HCT116 (cell line): ENCODE measurements at regions not wholly inside any gene's neighbourhood (a gene's known extent, or its start where the extent isn't known, plus 50 kb on each side); places are given as distances from the start of the nearest gene placed in this dataset.

ENCODE experiments used
- ATAC-seq: fragments of 200-7000 bp; cut with Tn5 transposase; 2 replicates; pipeline ENCODE4 v1.9.1; 2020; ENCODE audit warnings: mild to moderate bottlenecking, moderate library complexity
- BruUV-seq: library from RNA; stranded (reverse); fragments of 400-500 nt; replicated peaks from 2 replicates; lab custom pipeline; 2021; lab: Mats Ljungman, UMichigan
- CTCF ChIA-PET: fragments of 300-600 bp; sonication (Branson Sonifier 250); formaldehyde crosslinking; loops from one replicate; lab custom pipeline; 2021; ENCODE audit warnings: antibody characterized with exemption; lab: Charles Lee
- POLR2A ChIA-PET: fragments of 300-600, 350-600 bp; sonication (Branson Sonifier 250); formaldehyde crosslinking; loops from one replicate; lab custom pipeline; 2021; ENCODE audit warnings: antibody characterized with exemption; lab: Charles Lee
- RAD21 ChIA-PET, 2 experiments: fragments of 300-600 bp; sonication (Branson Sonifier 250); formaldehyde crosslinking; loops; one replicate each; lab custom pipeline; 2023; ENCODE audit warnings: low total read pairs in 2 of 2; ENCODE audit not compliant: uncharacterized antibody in 2 of 2, unreplicated experiment in 2 of 2, low non-redundant PET in 1 of 2; lab: Charles Lee
- DNase-seq: peaks from one replicate; pipeline ENCODE4 v3.0.0-alpha.2; 2010; ENCODE audit warnings: low read depth, low spot score
- H2AFZ ChIP-seq: fragments of 200-600 bp; shearing (Covaris generic), sonication (generic); 2 replicates; pipeline ENCODE4 v1.6.1; 2017; ENCODE audit warnings: low read depth, mixed run types, mixed read lengths, antibody characterized with exemption, low read length; ENCODE audit not compliant: poor library complexity, severe bottlenecking
- H3K27ac ChIP-seq: 2 replicates; pipeline ENCODE4 v1.5.1; 2012; ENCODE audit warnings: low read depth, low read length
- H3K27me3 ChIP-seq: fragments of 200-600 bp; sonication (generic); 2 replicates; pipeline ENCODE4 v1.6.1; 2016; ENCODE audit warnings: mixed run types, low read length, mixed read lengths; ENCODE audit not compliant: insufficient read depth
- H3K36me3 ChIP-seq, 2 experiments: fragments of 200-500 bp in 1 of 2; fragments of 200-600 bp in 1 of 2; sonication (Bioruptor generic) in 1 of 2; sonication (generic) in 1 of 2; 2 replicates each; pipeline versions ENCODE4 v1.5.1 to v1.6.1; 2014 to 2016; ENCODE audit warnings: low read length in 2 of 2, inconsistent platforms in 1 of 2, mixed read lengths in 1 of 2, mixed run types in 1 of 2; ENCODE audit not compliant: insufficient read depth in 2 of 2, control insufficient read depth in 1 of 2
- H3K4me1 ChIP-seq, 2 experiments: fragments of 200-600 bp in 1 of 2; sonication (generic) in 1 of 2; 2 replicates each; pipeline versions ENCODE4 v1.5.1 to v1.6.1; 2012 to 2017; ENCODE audit warnings: low read length in 2 of 2, inconsistent platforms in 1 of 2, mild to moderate bottlenecking in 1 of 2, mixed read lengths in 1 of 2, mixed run types in 1 of 2, moderate library complexity in 1 of 2; ENCODE audit not compliant: insufficient read depth in 2 of 2, control insufficient read depth in 1 of 2
- H3K4me2 ChIP-seq: fragments of 200-600 bp; sonication (generic); 2 replicates; pipeline ENCODE4 v1.6.1; 2017; ENCODE audit warnings: mixed run types, low read length, mixed read lengths
- H3K4me3 ChIP-seq, 2 experiments: fragments of 200-600 bp in 1 of 2; sonication (generic) in 1 of 2; replicated peaks in 1 of 2; 2 replicates each; pipeline ENCODE4 v1.5.1; 2011 to 2016; ENCODE audit warnings: low read length in 2 of 2, control low read depth in 1 of 2, low read depth in 1 of 2, mild to moderate bottlenecking in 1 of 2, mixed read lengths in 1 of 2, mixed run types in 1 of 2
- H3K79me2 ChIP-seq: fragments of 200-600 bp; sonication (generic); 2 replicates; pipeline ENCODE4 v1.6.1; 2017; ENCODE audit warnings: mild to moderate bottlenecking, mixed run types, low read length, moderate library complexity, mixed read lengths; ENCODE audit not compliant: insufficient read depth
- H3K9ac ChIP-seq: fragments of 200-600 bp; sonication (generic); 2 replicates; pipeline ENCODE4 v1.6.1; 2016; ENCODE audit warnings: low read length, mixed read lengths
- H3K9me2 ChIP-seq: fragments of 200-600 bp; sonication (generic), shearing (Covaris generic); 2 replicates; pipeline ENCODE4 v1.6.1; 2017; ENCODE audit warnings: mixed run types, mild to moderate bottlenecking, moderate library complexity; ENCODE audit not compliant: insufficient read depth
- H3K9me3 ChIP-seq, 2 experiments: fragments of 200-500 bp in 1 of 2; fragments of 200-600 bp in 1 of 2; sonication (Bioruptor generic) in 1 of 2; sonication (generic) in 1 of 2; 2 replicates each; pipeline ENCODE4 v1.6.1; 2014 to 2017; ENCODE audit warnings: low read length in 2 of 2, mixed read lengths in 2 of 2, inconsistent platforms in 1 of 2, low read depth in 1 of 2, mild to moderate bottlenecking in 1 of 2, mixed run types in 1 of 2, moderate library complexity in 1 of 2; ENCODE audit not compliant: control insufficient read depth in 1 of 2, insufficient read depth in 1 of 2
- H4K20me1 ChIP-seq: fragments of 200-600 bp; sonication (generic), shearing (Covaris generic); 2 replicates; pipeline ENCODE4 v1.6.1; 2017; ENCODE audit warnings: mixed run types, mild to moderate bottlenecking, moderate library complexity; ENCODE audit not compliant: insufficient read depth
- POLR2A ChIP-seq: IDR thresholded peaks from 2 replicates; pipeline ENCODE4 v1.7.0; 2011; ENCODE audit warnings: borderline replicate concordance; ENCODE audit not compliant: insufficient read depth, insufficient read length; ENCODE audit errors: extremely low read depth
- SP1 ChIP-seq: IDR thresholded peaks from 2 replicates; pipeline ENCODE4 v1.6.1; 2012; ENCODE audit warnings: low read depth
- TCF7L2 ChIP-seq: IDR thresholded peaks from 2 replicates; pipeline ENCODE4 v1.7.0; 2011; ENCODE audit warnings: borderline replicate concordance, inconsistent platforms; ENCODE audit not compliant: insufficient read depth, insufficient read length; ENCODE audit errors: extremely low read depth
- intact Hi-C: fragments of 100-400 bp; cut with micrococcal nuclease; formaldehyde crosslinking; loops from 2 replicates; pipeline ENCODE4 v1.10.0; 2022
- TF ChIP-seq, protein P1 (sequence below): IDR thresholded peaks from 2 replicates; pipeline ENCODE4 v1.6.1; 2012
- TF ChIP-seq, protein P2 (sequence below), 3 experiments: fragments of 200-600 bp in 1 of 3; sonication (generic) in 1 of 3; IDR thresholded peaks in 2 of 3; conservative IDR thresholded peaks in 1 of 3; 2 replicates each; pipeline ENCODE4 v1.5.1; 2012 to 2017; ENCODE audit warnings: low read depth in 2 of 3, low read length in 2 of 3, antibody characterized with exemption in 1 of 3, borderline replicate concordance in 1 of 3, control low read depth in 1 of 3, mild to moderate bottlenecking in 1 of 3, mixed read lengths in 1 of 3, mixed run types in 1 of 3, moderate library complexity in 1 of 3; ENCODE audit not compliant: insufficient read depth in 1 of 3
- TF ChIP-seq, protein P3 (sequence below): IDR thresholded peaks from 2 replicates; pipeline ENCODE4 v1.6.1; 2012; ENCODE audit warnings: low read depth
- TF ChIP-seq, protein P4 (sequence below): IDR thresholded peaks from 2 replicates; pipeline ENCODE4 v1.6.1; 2011; ENCODE audit warnings: mild to moderate bottlenecking, low read length, moderate library complexity; ENCODE audit not compliant: insufficient replicate concordance; ENCODE audit errors: extremely low read depth

DNA sequence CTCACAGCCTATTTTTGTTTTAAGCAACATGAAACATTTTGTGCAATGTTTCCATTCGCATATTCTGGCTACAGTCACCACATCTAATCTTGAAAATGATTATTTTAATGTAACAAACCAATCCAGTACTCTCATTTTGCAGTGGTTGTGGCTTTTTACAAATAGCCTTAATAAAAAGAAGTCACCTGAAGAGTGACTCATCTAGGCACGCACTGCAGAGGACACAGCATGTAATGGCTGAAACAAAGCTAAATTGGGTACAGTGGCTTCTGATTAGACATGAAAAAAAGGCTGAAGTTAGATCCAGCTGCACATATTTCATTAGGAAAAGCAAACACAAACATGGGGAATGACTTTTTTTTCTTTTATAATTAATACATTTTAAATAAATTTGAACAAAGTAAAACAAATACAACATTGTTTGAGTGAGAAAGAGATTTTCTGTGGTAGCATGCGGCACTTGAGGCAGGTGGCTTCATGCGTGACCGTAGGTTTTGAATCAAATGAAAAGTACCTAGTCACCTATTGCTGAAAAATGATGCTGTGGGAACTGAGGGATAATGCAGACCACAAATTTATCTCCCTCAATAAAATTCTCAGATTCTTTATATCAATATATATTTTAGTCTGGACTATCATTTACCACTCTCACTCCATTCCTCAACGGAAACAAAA is 240.8 kb upstream of the DDX53 start:
- ChIA-PET CTCF (interaction anchor here (2.9 kb wide), 1 partner anchor 11 kb away, joined by 15 read pairs; no protein-coding TSS in a partner anchor), POLR2A (no interaction called here), RAD21 (interaction anchor here in 1 of 2 experiments (0.7 kb wide), 1 partner anchor 349 kb away, joined by 5 read pairs; no protein-coding TSS in a partner anchor)
- no peak overlapping the region for H3K9ac ChIP-seq
- DNase-seq (no peak), ATAC-seq (no peak)
- TF ChIP-seq, protein P1, sequence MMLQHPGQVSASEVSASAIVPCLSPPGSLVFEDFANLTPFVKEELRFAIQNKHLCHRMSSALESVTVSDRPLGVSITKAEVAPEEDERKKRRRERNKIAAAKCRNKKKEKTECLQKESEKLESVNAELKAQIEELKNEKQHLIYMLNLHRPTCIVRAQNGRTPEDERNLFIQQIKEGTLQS, result no peak
- no peak for TF ChIP-seq TCF7L2
- TF ChIP-seq, protein P2, sequence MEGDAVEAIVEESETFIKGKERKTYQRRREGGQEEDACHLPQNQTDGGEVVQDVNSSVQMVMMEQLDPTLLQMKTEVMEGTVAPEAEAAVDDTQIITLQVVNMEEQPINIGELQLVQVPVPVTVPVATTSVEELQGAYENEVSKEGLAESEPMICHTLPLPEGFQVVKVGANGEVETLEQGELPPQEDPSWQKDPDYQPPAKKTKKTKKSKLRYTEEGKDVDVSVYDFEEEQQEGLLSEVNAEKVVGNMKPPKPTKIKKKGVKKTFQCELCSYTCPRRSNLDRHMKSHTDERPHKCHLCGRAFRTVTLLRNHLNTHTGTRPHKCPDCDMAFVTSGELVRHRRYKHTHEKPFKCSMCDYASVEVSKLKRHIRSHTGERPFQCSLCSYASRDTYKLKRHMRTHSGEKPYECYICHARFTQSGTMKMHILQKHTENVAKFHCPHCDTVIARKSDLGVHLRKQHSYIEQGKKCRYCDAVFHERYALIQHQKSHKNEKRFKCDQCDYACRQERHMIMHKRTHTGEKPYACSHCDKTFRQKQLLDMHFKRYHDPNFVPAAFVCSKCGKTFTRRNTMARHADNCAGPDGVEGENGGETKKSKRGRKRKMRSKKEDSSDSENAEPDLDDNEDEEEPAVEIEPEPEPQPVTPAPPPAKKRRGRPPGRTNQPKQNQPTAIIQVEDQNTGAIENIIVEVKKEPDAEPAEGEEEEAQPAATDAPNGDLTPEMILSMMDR (IDR thresholded peaks at IDR 0.05 in 2 of 3, conservative IDR thresholded peaks at IDR 0.05 in 1 of 3; ENCODE audit: borderline replicate concordance in 1 of 3, insufficient read depth in 1 of 3, low read depth in 2 of 3, low read length in 2 of 3), result no peak
- TF ChIP-seq, protein P3, sequence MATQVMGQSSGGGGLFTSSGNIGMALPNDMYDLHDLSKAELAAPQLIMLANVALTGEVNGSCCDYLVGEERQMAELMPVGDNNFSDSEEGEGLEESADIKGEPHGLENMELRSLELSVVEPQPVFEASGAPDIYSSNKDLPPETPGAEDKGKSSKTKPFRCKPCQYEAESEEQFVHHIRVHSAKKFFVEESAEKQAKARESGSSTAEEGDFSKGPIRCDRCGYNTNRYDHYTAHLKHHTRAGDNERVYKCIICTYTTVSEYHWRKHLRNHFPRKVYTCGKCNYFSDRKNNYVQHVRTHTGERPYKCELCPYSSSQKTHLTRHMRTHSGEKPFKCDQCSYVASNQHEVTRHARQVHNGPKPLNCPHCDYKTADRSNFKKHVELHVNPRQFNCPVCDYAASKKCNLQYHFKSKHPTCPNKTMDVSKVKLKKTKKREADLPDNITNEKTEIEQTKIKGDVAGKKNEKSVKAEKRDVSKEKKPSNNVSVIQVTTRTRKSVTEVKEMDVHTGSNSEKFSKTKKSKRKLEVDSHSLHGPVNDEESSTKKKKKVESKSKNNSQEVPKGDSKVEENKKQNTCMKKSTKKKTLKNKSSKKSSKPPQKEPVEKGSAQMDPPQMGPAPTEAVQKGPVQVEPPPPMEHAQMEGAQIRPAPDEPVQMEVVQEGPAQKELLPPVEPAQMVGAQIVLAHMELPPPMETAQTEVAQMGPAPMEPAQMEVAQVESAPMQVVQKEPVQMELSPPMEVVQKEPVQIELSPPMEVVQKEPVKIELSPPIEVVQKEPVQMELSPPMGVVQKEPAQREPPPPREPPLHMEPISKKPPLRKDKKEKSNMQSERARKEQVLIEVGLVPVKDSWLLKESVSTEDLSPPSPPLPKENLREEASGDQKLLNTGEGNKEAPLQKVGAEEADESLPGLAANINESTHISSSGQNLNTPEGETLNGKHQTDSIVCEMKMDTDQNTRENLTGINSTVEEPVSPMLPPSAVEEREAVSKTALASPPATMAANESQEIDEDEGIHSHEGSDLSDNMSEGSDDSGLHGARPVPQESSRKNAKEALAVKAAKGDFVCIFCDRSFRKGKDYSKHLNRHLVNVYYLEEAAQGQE, result no peak
- TF ChIP-seq SP1, result no peak
- TF ChIP-seq POLR2A, result no peak
- TF ChIP-seq, protein P4, sequence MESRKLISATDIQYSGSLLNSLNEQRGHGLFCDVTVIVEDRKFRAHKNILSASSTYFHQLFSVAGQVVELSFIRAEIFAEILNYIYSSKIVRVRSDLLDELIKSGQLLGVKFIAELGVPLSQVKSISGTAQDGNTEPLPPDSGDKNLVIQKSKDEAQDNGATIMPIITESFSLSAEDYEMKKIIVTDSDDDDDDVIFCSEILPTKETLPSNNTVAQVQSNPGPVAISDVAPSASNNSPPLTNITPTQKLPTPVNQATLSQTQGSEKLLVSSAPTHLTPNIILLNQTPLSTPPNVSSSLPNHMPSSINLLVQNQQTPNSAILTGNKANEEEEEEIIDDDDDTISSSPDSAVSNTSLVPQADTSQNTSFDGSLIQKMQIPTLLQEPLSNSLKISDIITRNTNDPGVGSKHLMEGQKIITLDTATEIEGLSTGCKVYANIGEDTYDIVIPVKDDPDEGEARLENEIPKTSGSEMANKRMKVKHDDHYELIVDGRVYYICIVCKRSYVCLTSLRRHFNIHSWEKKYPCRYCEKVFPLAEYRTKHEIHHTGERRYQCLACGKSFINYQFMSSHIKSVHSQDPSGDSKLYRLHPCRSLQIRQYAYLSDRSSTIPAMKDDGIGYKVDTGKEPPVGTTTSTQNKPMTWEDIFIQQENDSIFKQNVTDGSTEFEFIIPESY, result no peak
- BruUV-seq, result no TSS peak
- H3K4me2 ChIP-seq, result no peak overlapping the region
- no peaks in the 10 kb centered on the region for H3K9me2 ChIP-seq
- no peaks in the 10 kb centered on the region for H4K20me1 ChIP-seq
- no peaks in the 10 kb centered on the region for H3K9me3 ChIP-seq
- no peaks in the 10 kb centered on the region for H3K4me1 ChIP-seq
- H3K79me2 ChIP-seq, result no peaks in the 10 kb centered on the region
- intact Hi-C loops, result no loop called here
- no peak overlapping the region for H2AFZ ChIP-seq
- H3K27ac ChIP-seq, result no peak overlapping the region
- H3K27me3 ChIP-seq, result no peaks in the 10 kb centered on the region
- no peak overlapping the region for H3K4me3 ChIP-seq
- H3K36me3 ChIP-seq, result no peaks in the 10 kb centered on the region
